ENCODE measurements at regions not wholly inside any gene's neighbourhood (a gene's known extent, or its start where the extent isn't known, plus 50 kb on each side); places are given as distances from the start of the nearest gene placed in this dataset.
A peak's percentile ranks its signal among the peaks of the same experiment; 100 is the strongest.

DNA sequence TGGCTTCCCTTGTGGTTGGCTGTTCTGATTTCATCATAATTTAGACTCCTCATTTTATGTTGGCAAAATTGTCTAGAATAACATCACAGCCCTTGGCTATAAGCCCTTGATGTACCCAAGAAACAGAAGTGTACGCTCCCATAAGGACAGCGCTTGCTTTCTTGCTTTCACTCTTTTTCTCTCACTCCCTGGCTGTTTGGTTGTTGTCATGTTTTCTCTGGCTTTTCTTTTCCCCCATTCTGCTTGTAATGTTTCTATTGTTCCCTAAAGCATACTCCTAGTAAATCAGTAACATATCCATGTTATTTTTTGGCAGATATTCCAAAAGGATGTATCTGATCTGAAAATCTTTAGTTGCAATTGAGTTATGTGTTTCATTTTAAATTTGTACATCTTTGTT is 530.5 kb downstream of the NOVA1 start:
- intact Hi-C loops (cut with DNase I): no loop called here
- DNase-seq (no peak), ATAC-seq (no peak)

DNA sequence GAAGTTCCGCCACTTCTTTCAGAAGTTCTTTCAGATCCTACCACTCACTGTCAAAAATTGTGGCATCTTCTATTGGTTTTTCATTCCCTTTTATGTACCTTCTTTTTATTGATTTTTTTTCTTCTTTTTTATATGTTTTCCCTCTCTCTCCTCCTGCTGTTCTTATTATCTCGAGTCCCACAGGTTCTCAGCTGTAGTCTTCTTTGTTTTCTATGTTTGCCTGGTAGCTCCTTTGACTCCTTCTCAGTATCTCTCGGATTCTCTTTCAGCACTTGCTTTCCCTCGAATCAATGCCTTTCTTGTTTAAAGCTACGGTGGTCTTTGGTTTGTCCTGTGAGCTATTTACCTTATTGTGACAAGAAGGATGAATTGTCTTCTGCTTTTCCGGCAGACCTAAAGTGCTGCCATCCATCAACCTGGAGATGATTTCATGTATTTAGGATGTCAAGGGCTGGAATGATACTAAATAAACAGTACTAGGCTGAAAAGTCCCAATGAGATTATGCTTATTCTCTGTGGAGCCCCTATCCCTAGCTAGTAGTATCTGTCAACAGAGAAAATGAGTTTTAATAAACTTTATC is 541.7 kb downstream of the NOVA1 start:
- intact Hi-C loops (cut with DNase I): no loop called here
- ATAC-seq: no peak
- no peak for DNase-seq

DNA sequence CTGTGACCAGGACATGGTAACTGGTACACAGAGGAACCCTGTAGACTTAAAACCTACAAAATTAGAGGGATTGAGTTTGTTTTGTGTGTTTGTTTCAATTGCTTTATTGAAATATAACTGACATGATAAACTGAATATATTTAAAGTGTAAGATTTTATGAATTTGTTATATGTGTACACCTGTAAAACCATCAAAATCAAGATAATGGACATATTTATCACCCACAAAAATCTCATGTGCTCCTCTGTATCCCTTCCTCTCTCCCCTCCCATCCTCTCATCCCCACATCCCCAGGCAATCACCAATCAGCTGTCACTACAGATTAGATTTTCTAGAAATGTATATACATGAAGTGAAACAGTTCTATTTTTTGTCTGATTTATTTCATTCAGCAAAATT is 565.5 kb downstream of the NOVA1 start:
- no peak for ATAC-seq
- intact Hi-C loops (cut with DNase I): no loop called here
- no peak for DNase-seq

GRCh38 chr14:26026384-26026783 is 571.4 kb downstream of the NOVA1 start:
- intact Hi-C loops (cut with DNase I): no loop called here
- DNase-seq (no peak), ATAC-seq (no peak)

GRCh38 chr14:26023967-26024366 is 573.9 kb downstream of the NOVA1 start:
- intact Hi-C loops (cut with DNase I): no loop called here
- ATAC-seq (no peak), DNase-seq (no peak)

GRCh38 chr14:26021759-26022158 is 576.1 kb downstream of the NOVA1 start:
- intact Hi-C loops (cut with DNase I): no loop called here
- DNase-seq (no peak), ATAC-seq (no peak)

DNA sequence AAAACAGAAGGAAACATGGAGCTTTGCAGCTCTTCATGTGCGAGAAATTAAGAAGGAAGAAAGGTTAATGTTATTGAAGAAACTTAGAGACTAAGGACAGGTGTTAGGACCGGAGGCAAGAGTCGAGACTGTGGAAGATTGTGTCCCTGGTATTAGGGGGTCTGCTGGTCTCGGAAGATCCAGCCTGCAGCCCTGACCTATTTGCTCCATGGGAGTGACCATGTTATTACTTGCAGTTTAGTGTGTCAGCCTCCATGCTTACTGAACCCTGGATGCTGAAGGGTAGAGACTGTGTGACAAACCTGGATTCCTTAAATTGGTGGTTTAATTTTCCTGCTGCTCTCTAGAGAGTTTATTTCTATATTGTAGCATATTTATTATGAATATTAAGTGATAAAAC is 580.6 kb downstream of the NOVA1 start:
- DNase-seq: no peak
- ATAC-seq: no peak
- intact Hi-C loops (cut with DNase I): no loop called here

DNA sequence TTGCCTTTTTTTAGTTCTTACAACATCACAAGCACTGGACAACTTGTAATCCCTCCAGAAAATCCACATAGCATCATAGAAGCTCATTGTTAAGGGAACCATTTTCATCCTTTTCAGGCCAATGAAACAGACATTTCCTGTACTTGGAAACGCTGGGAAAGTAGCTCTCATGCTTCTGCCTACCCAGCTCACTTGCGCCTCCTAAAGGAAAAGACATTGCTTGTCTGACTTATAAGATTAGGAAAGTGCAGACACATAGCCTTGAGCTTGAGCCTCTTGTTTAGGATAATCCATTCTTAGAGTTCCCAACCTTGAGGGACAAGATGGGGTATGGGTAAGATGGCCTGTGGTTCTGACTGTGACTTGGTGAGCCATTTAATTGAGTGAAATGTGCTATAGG is 589.5 kb downstream of the NOVA1 start:
- DNase-seq: no peak
- intact Hi-C loops (cut with DNase I): no loop called here
- ATAC-seq: no peak

- no peak for ATAC-seq
- intact Hi-C loops (cut with DNase I): no loop called here
Measured at GRCh38 chr14:26004342-26004741, 593.5 kb downstream of the NOVA1 start.

DNA sequence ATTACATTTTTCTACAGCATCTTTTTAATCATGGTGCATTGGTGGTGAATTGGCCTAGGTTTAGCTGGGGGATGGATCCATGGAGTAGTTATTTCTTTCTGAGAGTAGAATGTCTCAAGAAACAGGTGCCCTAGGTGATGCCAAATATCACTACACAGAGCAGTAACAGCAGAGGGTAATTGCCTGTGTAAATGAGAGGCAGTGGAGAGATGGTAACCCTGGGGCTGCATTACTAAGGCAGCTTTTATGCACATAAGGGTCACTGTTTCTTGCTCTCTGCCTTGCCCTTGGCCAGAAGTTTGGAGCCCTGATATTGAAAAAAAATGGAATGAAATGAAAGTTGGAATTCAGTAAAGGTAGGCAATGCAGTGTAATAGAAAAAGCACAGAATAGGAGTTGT is 604.0 kb downstream of the NOVA1 start:
- ATAC-seq (no peak), DNase-seq (no peak)
- intact Hi-C loops (cut with DNase I): no loop called here

More at GRCh38 chr14:26004342-26004741, 593.5 kb downstream of the NOVA1 start:
- DNase-seq: no peak

DNA sequence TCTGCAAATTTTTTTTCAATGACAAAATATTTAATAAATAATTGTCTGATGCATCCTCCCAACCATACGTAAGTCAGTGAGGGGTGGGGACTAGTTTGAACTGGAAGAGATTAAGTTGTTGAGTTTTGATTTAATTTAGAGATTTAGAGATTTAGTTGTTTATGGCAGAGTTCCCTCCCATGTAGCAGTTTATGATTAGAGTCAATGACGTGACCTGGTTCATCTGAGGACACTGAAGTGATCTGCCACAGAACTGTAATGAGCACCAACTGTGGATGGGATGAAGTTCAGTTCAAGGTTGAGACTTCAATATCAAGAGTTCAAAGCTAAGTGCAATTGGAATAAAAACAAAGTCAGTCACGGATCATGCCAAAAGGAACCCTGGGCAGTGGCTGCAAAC is 609.3 kb downstream of the NOVA1 start:
- DNase-seq (no peak), ATAC-seq (no peak)
- intact Hi-C loops (cut with DNase I): no loop called here

DNA sequence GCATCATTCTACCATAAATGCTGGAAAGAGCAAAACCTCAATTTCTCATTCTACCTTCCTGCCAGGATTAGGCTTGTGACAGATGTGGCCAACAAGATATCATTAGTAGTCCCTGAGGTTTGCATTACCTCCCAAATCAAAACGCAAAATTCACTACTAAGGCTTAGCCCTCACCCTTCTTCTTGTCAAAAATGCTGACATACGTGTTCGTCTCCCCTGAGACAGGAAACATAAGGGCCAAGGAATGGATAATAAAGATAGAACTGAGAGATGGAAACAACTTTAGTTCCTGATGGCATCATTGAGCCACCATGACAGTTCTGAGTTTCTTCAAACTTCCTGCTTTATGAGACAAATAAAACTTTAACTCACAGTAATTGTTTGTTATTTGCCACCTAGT is 642.1 kb downstream of the NOVA1 start:
- ATAC-seq (no peak), DNase-seq (no peak)
- intact Hi-C loops (cut with DNase I): no loop called here

DNA sequence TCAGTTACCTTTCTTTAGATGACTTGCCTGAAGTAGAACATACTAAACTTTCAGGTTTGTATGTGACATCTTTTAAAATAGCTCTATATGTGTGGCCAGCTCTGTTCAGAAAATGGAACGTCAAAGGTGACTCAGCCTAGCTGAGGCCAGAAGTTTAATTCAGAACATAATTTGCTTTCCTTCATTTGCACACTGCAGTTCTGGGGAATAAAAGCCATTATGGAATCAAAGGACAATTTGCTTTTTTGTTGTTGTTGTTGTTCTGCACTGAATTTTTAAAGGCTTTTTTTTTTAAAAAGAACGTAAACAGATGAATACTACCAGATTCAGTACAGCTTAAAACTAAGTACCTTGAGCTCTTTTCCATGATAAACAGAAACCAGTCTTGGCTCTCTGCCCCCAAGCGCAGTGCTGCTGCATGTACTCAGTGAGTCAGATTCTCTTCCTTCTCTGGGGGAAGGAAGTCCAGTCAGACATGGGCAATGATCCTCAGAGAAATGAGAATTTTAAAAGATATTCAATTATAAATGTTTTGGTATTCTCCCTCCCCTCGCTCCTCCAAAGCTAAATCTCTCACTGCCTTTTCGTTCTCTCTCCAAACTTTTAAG is 644.2 kb downstream of the NOVA1 start:
- DNase-seq (peak; percentile 20), ATAC-seq (peak in 1 of 2 donors; percentile 38)
- intact Hi-C loops (cut with DNase I): no loop called here

DNA sequence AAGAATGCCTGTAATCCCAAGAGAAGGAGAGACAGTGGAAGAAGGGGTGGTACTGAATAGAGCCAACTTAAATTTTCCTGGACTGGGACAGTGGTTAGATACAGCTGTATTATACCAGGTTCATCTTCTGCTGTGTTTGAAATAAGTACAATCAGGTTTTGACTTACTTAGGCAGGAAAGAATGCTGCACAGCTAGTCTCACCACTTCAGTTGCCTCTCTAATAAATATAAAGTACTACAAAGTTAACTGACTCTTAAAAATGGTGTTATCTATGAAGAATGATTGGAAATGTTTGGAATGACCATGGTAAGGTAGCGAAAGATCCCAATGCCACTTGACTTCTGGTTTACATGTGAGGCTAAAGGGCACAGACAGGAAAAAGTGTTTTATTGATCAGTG is 652.1 kb downstream of the NOVA1 start:
- intact Hi-C loops (cut with DNase I): no loop called here
- no peak for ATAC-seq
- no peak for DNase-seq

- ATAC-seq (no peak), DNase-seq (no peak)
- intact Hi-C loops (cut with DNase I): no loop called here
Measured at GRCh38 chr14:25944020-25944419, 653.8 kb downstream of the NOVA1 start.

- intact Hi-C loops (cut with DNase I): no loop called here
- ATAC-seq (no peak), DNase-seq (no peak)
Measured at GRCh38 chr14:25943329-25943728, 654.5 kb downstream of the NOVA1 start.

DNA sequence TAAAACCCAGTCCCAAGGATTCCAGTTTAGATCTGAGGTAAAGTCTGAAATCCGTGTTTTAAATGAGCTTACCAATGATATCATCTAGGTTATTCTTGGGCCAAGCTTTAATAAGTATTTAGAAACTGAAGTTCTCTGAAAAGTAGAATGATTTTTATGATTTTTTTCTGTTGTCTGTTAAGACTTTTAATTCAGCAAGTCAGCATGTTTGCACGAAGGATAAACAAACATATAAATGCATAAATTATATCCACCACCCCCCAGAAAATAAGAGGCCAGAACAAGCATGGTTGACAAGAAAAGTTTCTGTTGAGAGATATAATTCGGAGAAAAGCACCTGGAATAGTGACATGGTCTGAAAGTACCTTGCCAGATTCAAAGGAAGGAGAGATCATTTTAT is 655.7 kb downstream of the NOVA1 start:
- ATAC-seq: no peak
- intact Hi-C loops (cut with DNase I): no loop called here
- no peak for DNase-seq

DNA sequence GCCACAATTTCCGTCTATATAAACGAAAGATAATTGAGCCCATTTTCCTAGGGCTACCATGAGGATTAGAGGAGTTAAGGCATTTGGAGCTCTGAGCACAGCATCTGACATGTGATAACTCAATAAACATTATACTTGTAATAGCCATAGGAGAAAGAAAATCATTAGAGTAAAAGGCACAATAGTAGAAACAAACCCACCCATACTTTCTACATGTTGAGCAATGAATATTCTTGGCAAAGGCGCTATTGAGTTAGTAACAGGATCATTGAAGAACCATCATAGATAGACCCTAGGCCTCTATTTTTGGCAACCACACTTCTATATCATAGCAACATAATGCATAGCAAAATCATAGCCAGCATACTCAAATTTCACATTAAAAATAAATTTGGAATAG is 664.1 kb downstream of the NOVA1 start:
- ATAC-seq: no peak
- intact Hi-C loops (cut with DNase I): no loop called here
- DNase-seq: no peak

DNA sequence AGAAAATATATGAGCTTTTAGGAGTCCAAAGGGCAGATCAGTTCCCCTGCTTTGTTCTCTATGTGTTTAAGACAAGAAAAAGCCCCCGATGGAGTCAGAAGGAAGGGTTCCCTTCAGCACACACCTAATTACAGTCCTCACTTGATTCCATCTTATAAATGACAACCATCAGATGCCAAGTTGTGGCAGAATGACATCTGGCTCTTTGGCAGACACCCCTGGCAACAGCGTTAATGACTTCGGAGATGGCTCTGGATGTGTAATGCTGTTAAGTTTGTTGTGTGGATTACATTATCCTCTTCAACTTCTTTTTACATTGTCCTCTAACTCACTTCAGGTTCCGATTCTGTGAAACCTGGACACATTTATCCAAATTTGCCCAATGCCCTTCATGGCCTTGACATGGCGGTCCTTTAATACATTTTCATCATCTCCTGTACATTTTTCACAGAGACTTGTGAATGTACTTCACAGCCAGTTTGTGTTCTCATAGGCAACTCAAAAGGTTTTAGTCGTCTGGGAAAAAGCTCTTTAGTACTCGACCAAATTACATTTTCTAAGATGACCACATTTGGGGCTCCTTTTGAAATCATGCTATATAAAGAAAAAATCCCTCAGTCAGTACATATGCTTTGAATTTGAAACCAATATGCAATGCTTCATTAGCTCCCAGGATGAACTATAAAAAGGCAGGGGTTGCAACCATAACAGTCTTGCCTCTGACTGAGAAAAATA is 667.8 kb downstream of the NOVA1 start:
- intact Hi-C loops (cut with DNase I): no loop called here
- DNase-seq: no peak
- ATAC-seq: no peak

DNA sequence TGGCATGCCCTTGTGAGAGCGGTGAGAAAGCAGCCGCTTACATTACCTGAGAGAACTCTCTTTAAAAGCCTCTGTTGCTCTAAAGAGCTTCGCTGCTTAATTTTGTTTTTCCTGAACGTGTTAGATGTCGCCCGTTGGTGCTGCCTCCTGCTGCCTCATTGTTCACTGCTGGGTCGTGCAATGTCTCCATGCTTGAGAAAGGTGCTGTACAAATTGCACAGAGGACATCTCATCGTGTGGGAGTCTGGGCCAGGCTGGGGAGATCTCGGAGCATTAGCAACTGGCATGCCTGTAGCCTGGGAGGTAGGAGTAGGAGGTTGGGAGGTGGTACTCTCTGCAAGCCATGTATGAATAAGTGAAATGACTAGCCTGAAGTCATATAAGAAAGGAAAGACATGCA is 686.0 kb downstream of the NOVA1 start:
- DNase-seq (no peak), ATAC-seq (no peak)
- intact Hi-C loops (cut with DNase I): no loop called here

All from left cardiac atrium (tissue), 4 donors.